ENCODE measurements at regions not wholly inside any gene's neighbourhood (a gene's known extent, or its start where the extent isn't known, plus 50 kb on each side); places are given as distances from the start of the nearest gene placed in this dataset.

- Mint-ChIP-seq H3K36me3 (ENCODE audit: low read depth) (no peaks in the 10 kb centered on the region), H3K4me3 (no peak overlapping the region), H3K27me3 (ENCODE audit: insufficient read depth) (no peaks in the 10 kb centered on the region), H3K9me3 (no peaks in the 10 kb centered on the region), H3K27ac (no peak overlapping the region), H3K4me1 (peaks cover 10% of the 10 kb centered on the region)
- TF ChIP-seq CTCF (conservative IDR thresholded peaks at IDR 0.05), result no peak
- H3K36me3 ChIP-seq (ENCODE audit: control insufficient read depth, insufficient read depth, low read length), result no peaks in the 10 kb centered on the region
- no peak overlapping the region for H3K27ac ChIP-seq (ENCODE audit: low read depth, low read length)
- H3K27me3 ChIP-seq (ENCODE audit: control insufficient read depth, insufficient read depth, low read length, poor library complexity, severe bottlenecking), result no peaks in the 10 kb centered on the region
- peaks cover 2% of the 10 kb centered on the region for H3K4me1 ChIP-seq (ENCODE audit: control insufficient read depth, insufficient read depth, low read length)
- H3K9ac ChIP-seq (ENCODE audit: extremely low read depth, low read length, poor library complexity, severe bottlenecking), result no peak overlapping the region
- H3K9me3 ChIP-seq (ENCODE audit: control insufficient read depth, low read length), result no peaks in the 10 kb centered on the region
- WGBS, 2 experiments (ENCODE audit: insufficient coverage in 1 of 2, insufficient read length in 1 of 2), result 88 to 90% methylated on average over 2 of the region's 2 CpGs
- DNase-seq, result no peak
- H3K4me3 ChIP-seq (ENCODE audit: low read length), result no peak overlapping the region
Measured at GRCh38 chr13:80105350-80105749, 235.6 kb downstream of the SPRY2 start.

- Mint-ChIP-seq H3K4me1 (peaks cover 10% of the 10 kb centered on the region), H3K36me3 (ENCODE audit: low read depth) (no peaks in the 10 kb centered on the region), H3K27ac (no peak overlapping the region), H3K4me3 (no peak overlapping the region), H3K27me3 (ENCODE audit: insufficient read depth) (no peaks in the 10 kb centered on the region), H3K9me3 (no peaks in the 10 kb centered on the region)
- H3K9me3 ChIP-seq (ENCODE audit: control insufficient read depth, low read length), result no peaks in the 10 kb centered on the region
- 74 to 80% methylated on average over 3 of the region's 3 CpGs for WGBS, 2 experiments (ENCODE audit: insufficient coverage in 1 of 2, insufficient read length in 1 of 2)
- no peak overlapping the region for H3K27ac ChIP-seq (ENCODE audit: low read depth, low read length)
- no peak overlapping the region for H3K9ac ChIP-seq (ENCODE audit: extremely low read depth, low read length, poor library complexity, severe bottlenecking)
- no peaks in the 10 kb centered on the region for H3K27me3 ChIP-seq (ENCODE audit: control insufficient read depth, insufficient read depth, low read length, poor library complexity, severe bottlenecking)
- peaks cover 2% of the 10 kb centered on the region for H3K4me1 ChIP-seq (ENCODE audit: control insufficient read depth, insufficient read depth, low read length)
- no peaks in the 10 kb centered on the region for H3K36me3 ChIP-seq (ENCODE audit: control insufficient read depth, insufficient read depth, low read length)
- DNase-seq, result no peak
- TF ChIP-seq CTCF (conservative IDR thresholded peaks at IDR 0.05), result no peak
- H3K4me3 ChIP-seq (ENCODE audit: low read length), result no peak overlapping the region
Measured at GRCh38 chr13:80101040-80101439, 239.9 kb downstream of the SPRY2 start.

- no peaks in the 10 kb centered on the region for H3K36me3 Mint-ChIP-seq (ENCODE audit: low read depth)
- no peak for DNase-seq
- H3K27me3 ChIP-seq (ENCODE audit: control insufficient read depth, insufficient read depth, low read length, poor library complexity, severe bottlenecking), result no peaks in the 10 kb centered on the region
- no peaks in the 10 kb centered on the region for H3K36me3 ChIP-seq (ENCODE audit: control insufficient read depth, insufficient read depth, low read length)
- no peaks in the 10 kb centered on the region for H3K27me3 Mint-ChIP-seq (ENCODE audit: insufficient read depth)
- H3K4me1 ChIP-seq (ENCODE audit: control insufficient read depth, insufficient read depth, low read length), result peaks cover 2% of the 10 kb centered on the region
- no peak overlapping the region for H3K4me3 ChIP-seq (ENCODE audit: low read length)
- peaks cover 10% of the 10 kb centered on the region for H3K4me1 Mint-ChIP-seq
- no peak overlapping the region for H3K27ac ChIP-seq (ENCODE audit: low read depth, low read length)
- no peaks in the 10 kb centered on the region for H3K9me3 ChIP-seq (ENCODE audit: control insufficient read depth, low read length)
- no peaks in the 10 kb centered on the region for H3K9me3 Mint-ChIP-seq
- H3K27ac Mint-ChIP-seq, result no peak overlapping the region
- H3K9ac ChIP-seq (ENCODE audit: extremely low read depth, low read length, poor library complexity, severe bottlenecking), result no peak overlapping the region
- TF ChIP-seq CTCF (conservative IDR thresholded peaks at IDR 0.05), result no peak
- H3K4me3 Mint-ChIP-seq, result no peak overlapping the region
- WGBS, 2 experiments (ENCODE audit: insufficient coverage in 1 of 2, insufficient read length in 1 of 2), result 89 to 100% methylated on average over 1 to 2 of the region's 2 CpGs
Measured at GRCh38 chr13:80100636-80101035, 240.3 kb downstream of the SPRY2 start.
